ENCODE measurements at regions not wholly inside any gene's neighbourhood (a gene's known extent, or its start where the extent isn't known, plus 50 kb on each side); places are given as distances from the start of the nearest gene placed in this dataset.
"Not testable (repeated sequence)": the region's sequence is repeated elsewhere in the genome, so short reads cannot be mapped to it uniquely, and the experiment has no call there.

DNA sequence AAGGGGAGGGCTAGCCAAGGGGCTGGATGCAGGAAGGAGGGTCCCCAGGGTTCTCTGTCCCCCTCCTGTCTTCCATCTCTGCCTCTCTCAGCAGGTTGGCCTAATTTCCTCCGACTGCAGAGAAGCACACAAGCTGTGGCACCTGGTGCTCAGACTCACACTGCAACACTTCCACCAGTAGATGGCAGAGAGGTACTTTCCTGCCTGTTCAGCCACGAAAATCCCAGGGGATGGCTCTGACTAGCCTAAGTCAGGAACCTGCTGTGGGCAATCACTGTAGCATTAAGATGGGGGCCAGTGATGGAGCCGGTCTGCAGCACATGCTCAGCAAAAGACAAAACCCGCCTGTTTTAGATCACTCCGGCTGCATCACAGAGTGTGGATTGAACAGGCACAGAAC, 2721.7 kb upstream of the TPTE start:
- H4K8ac ChIP-seq (ENCODE audit: extremely low read depth, insufficient read depth, low read length); FAIRE-seq; H2BK120ac ChIP-seq (replicated peaks; ENCODE audit: low read depth, low read length); CTCF ChIA-PET (ENCODE audit: partially characterized antibody); H4K91ac ChIP-seq (replicated peaks; ENCODE audit: insufficient read length, low read length); H4K20me1 ChIP-seq (replicated peaks in 1 of 2; ENCODE audit: control insufficient read depth in 1 of 2, insufficient read depth in 2 of 2, low read length in 2 of 2); DNase-seq (ENCODE audit: low read depth in 1 of 2, low spot score in 2 of 2); H3K9me3 ChIP-seq (ENCODE audit: insufficient read depth in 2 of 2, low read depth in 1 of 2, low read length in 1 of 2); H3K4me3 ChIP-seq (ENCODE audit: extremely low read depth in 1 of 4, insufficient read depth in 2 of 4, low read depth in 3 of 4, low read length in 4 of 4); H3K23ac ChIP-seq (ENCODE audit: insufficient read length); H3K36me3 ChIP-seq (ENCODE audit: control insufficient read depth in 2 of 4, insufficient read depth in 4 of 4, low read length in 3 of 4); H4K5ac ChIP-seq (ENCODE audit: insufficient read length, low read depth, low read length); H2AFZ ChIP-seq (ENCODE audit: low read length); H3K27ac ChIP-seq (ENCODE audit: low read depth, low read length); H3K56ac ChIP-seq (replicated peaks; ENCODE audit: insufficient read length, low read depth, low read length); H3K4me1 ChIP-seq (replicated peaks in 1 of 4; ENCODE audit: control insufficient read depth in 3 of 4, insufficient read depth in 4 of 4, low read length in 3 of 4); H3K14ac ChIP-seq (ENCODE audit: insufficient read length); H3K79me1 ChIP-seq (ENCODE audit: low read depth, low read length); H3K4ac ChIP-seq (replicated peaks; ENCODE audit: insufficient read length, low read depth, low read length); H3K9ac ChIP-seq (replicated peaks in 1 of 4; ENCODE audit: extremely low read depth in 1 of 4, low read depth in 3 of 4, low read length in 3 of 4); H3K23me2 ChIP-seq (ENCODE audit: low read depth, low read length); H2BK20ac ChIP-seq (ENCODE audit: low read length); H3K27me3 ChIP-seq (replicated peaks in 1 of 4; ENCODE audit: control insufficient read depth in 3 of 4, extremely low read depth in 1 of 4, insufficient read depth in 3 of 4, low read length in 3 of 4); POLR2A ChIA-PET (ENCODE audit: partially characterized antibody); H2BK12ac ChIP-seq (ENCODE audit: low read depth, low read length); H2BK5ac ChIP-seq (ENCODE audit: low read depth, low read length); H2BK15ac ChIP-seq (ENCODE audit: low read length); H2AK5ac ChIP-seq (ENCODE audit: low read depth, low read length); H3K18ac ChIP-seq (ENCODE audit: extremely low read depth, low read length); H3K4me2 ChIP-seq (ENCODE audit: insufficient read depth in 1 of 2, low read depth in 2 of 2, low read length in 2 of 2); H3K79me2 ChIP-seq (ENCODE audit: control insufficient read depth in 1 of 2, insufficient read depth in 2 of 2, low read length in 2 of 2): not testable (repeated sequence)
- WGBS, 2 experiments (ENCODE audit: extremely low coverage in 1 of 2, insufficient coverage in 1 of 2, insufficient read length in 1 of 2, insufficient replicate concordance in 2 of 2, low coverage in 1 of 2, low lambda C conversion rate in 2 of 2, missing lambda C conversion rate in 1 of 2) = no CpG with 5 or more reads among the region's 5 CpGs

DNA sequence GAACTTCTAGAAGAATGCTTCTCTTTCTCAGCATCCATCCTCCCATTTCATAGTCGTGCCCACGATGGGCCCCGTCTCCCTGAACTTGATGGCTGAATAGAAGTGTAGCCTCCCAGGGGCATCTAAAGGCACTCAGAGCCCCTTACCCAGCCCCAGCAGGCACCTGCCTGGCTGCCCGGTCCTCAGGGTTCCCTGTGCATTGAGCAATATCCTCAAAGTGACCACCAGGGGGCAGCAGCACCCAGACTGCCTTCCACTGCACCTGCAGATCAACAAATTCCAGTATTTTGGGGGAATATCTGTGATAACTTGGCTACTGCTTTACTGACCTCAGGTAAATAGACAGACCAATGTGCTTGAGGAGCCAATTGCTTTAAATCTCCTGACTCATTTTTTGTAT, 2707.9 kb upstream of the TPTE start:
- H3K23ac ChIP-seq (ENCODE audit: insufficient read length); H4K20me1 ChIP-seq (replicated peaks in 1 of 2; ENCODE audit: control insufficient read depth in 1 of 2, insufficient read depth in 2 of 2, low read length in 2 of 2); H3K4me1 ChIP-seq (replicated peaks in 1 of 4; ENCODE audit: control insufficient read depth in 3 of 4, insufficient read depth in 4 of 4, low read length in 3 of 4); H4K91ac ChIP-seq (replicated peaks; ENCODE audit: insufficient read length, low read length); H3K18ac ChIP-seq (ENCODE audit: extremely low read depth, low read length); H3K4me3 ChIP-seq (ENCODE audit: extremely low read depth in 1 of 4, insufficient read depth in 2 of 4, low read depth in 3 of 4, low read length in 4 of 4); DNase-seq (ENCODE audit: low read depth in 1 of 2, low spot score in 2 of 2); H3K56ac ChIP-seq (replicated peaks; ENCODE audit: insufficient read length, low read depth, low read length); H3K79me1 ChIP-seq (ENCODE audit: low read depth, low read length); H3K9me3 ChIP-seq (ENCODE audit: insufficient read depth in 2 of 2, low read depth in 1 of 2, low read length in 1 of 2); H3K4me2 ChIP-seq (ENCODE audit: insufficient read depth in 1 of 2, low read depth in 2 of 2, low read length in 2 of 2); H3K14ac ChIP-seq (ENCODE audit: insufficient read length); H2BK120ac ChIP-seq (replicated peaks; ENCODE audit: low read depth, low read length); H4K8ac ChIP-seq (ENCODE audit: extremely low read depth, insufficient read depth, low read length); H2AK5ac ChIP-seq (ENCODE audit: low read depth, low read length); H3K27ac ChIP-seq (ENCODE audit: low read depth, low read length); POLR2A ChIA-PET (ENCODE audit: partially characterized antibody); H3K4ac ChIP-seq (replicated peaks; ENCODE audit: insufficient read length, low read depth, low read length); H2BK5ac ChIP-seq (ENCODE audit: low read depth, low read length); H3K23me2 ChIP-seq (ENCODE audit: low read depth, low read length); H2AFZ ChIP-seq (ENCODE audit: low read length); H3K79me2 ChIP-seq (ENCODE audit: control insufficient read depth in 1 of 2, insufficient read depth in 2 of 2, low read length in 2 of 2); H2BK20ac ChIP-seq (ENCODE audit: low read length); FAIRE-seq; H3K36me3 ChIP-seq (ENCODE audit: control insufficient read depth in 2 of 4, insufficient read depth in 4 of 4, low read length in 3 of 4); H3K9ac ChIP-seq (replicated peaks in 1 of 4; ENCODE audit: extremely low read depth in 1 of 4, low read depth in 3 of 4, low read length in 3 of 4); H2BK12ac ChIP-seq (ENCODE audit: low read depth, low read length); CTCF ChIA-PET (ENCODE audit: partially characterized antibody); H4K5ac ChIP-seq (ENCODE audit: insufficient read length, low read depth, low read length); H2BK15ac ChIP-seq (ENCODE audit: low read length); H3K27me3 ChIP-seq (replicated peaks in 1 of 4; ENCODE audit: control insufficient read depth in 3 of 4, extremely low read depth in 1 of 4, insufficient read depth in 3 of 4, low read length in 3 of 4): not testable (repeated sequence)
- WGBS, 2 experiments (ENCODE audit: extremely low coverage in 1 of 2, insufficient coverage in 1 of 2, insufficient read length in 1 of 2, insufficient replicate concordance in 2 of 2, low coverage in 1 of 2, low lambda C conversion rate in 2 of 2, missing lambda C conversion rate in 1 of 2) = no CpG with 5 or more reads among the region's 4 CpGs
